ENCODE measurements at regions not wholly inside any gene's neighbourhood (a gene's known extent, or its start where the extent isn't known, plus 50 kb on each side); places are given as distances from the start of the nearest gene placed in this dataset.
"Not testable (repeated sequence)": the region's sequence is repeated elsewhere in the genome, so short reads cannot be mapped to it uniquely, and the experiment has no call there.

- not testable (repeated sequence) for DNase-seq (ENCODE audit: low spot score)
Measured at GRCh38 chr15:20289538-20290103, 252.0 kb downstream of the GOLGA6L6 start.

GRCh38 chr15:20288800-20289537, 252.6 kb downstream of the GOLGA6L6 start:
- DNase-seq (ENCODE audit: low spot score) = not testable (repeated sequence)

DNA sequence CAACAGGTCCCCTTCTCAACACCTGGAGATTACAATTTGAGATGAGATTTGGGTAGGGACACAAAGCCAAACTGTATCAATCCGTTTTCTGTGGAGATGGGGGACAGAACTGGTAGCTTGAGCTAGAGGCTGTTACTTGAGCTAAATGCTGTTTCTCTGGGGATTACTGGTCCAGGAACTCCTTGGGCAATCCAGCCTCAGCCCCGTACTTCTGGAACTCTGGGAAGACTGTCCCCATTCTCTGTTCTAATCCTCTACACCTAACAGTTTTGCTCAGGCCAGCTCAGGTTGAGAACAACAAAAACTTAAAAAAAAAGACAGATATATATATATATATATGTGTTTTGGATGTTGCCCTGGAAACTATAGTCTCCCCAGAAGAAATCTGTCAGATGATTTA, 255.0 kb downstream of the GOLGA6L6 start:
- not testable (repeated sequence) for DNase-seq (ENCODE audit: low spot score)

- DNase-seq (ENCODE audit: low spot score) = not testable (repeated sequence)
Measured at GRCh38 chr15:20285696-20286300, 255.8 kb downstream of the GOLGA6L6 start.

- DNase-seq (ENCODE audit: low spot score) = not testable (repeated sequence)
Measured at GRCh38 chr15:20284891-20285535, 256.6 kb downstream of the GOLGA6L6 start.

- DNase-seq (ENCODE audit: low spot score) = not testable (repeated sequence)
Measured at GRCh38 chr15:20283651-20284050, 257.9 kb downstream of the GOLGA6L6 start.

GRCh38 chr15:20282491-20282943, 259.1 kb downstream of the GOLGA6L6 start:
- DNase-seq (ENCODE audit: low spot score) = not testable (repeated sequence)

DNA sequence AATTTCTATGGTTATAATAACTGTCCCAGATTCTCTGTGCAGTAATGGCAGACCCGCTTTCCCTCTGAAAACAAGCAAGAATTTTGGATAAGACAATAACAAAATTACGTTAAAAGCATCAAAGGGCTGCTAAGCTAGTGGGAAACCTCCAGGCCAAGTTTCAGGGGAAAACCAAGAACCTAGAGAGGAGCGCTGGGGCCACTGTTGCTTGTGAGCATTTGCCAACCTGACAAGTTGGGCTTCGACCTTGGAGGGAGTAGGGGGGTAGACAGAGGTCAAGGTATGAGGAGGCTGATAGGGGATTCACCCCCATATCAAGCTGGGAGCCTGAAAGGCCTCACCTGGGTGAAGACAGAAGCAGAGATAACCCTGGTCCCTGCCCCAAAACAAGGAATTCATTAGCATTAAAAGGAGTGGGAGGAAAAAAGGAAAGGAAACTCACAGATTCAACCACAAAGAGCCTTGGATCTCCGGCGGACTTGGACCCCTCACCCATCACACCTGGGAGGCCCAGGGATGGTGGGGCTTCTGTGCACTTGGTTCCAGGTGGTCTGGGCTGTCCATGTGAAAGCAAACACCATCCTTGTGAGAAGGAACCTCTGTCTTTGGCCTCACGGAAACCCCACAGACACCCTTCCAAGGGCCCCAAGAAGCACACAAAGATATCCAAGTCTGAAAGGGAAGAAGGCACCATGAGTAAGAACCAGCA, 259.9 kb downstream of the GOLGA6L6 start:
- DNase-seq (ENCODE audit: low spot score) = not testable (repeated sequence)

GRCh38 chr15:20280933-20281463, 260.6 kb downstream of the GOLGA6L6 start:
- DNase-seq (ENCODE audit: low spot score) = no peak

GRCh38 chr15:20280141-20280932, 261.3 kb downstream of the GOLGA6L6 start:
- not testable (repeated sequence) for DNase-seq (ENCODE audit: low spot score)

DNA sequence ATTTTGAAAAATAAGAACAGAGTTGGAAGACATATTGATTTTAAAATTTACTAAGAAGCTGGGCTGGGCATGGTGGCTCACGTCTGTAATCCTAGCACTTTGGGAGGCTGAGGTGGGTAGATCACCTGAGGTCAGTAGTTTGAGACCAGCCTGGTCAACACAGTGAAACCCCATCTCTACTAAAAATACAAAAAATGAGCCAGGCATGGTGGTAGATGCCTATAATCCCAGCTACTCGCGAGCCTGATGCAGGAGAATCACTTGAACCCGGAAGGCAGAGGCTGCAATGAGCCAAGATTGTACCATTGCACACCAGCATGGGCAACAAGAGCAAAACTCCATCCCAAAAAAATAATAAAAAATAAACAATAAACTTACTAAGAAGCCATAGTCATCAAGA, 262.5 kb downstream of the GOLGA6L6 start:
- not testable (repeated sequence) for DNase-seq (ENCODE audit: low spot score)

GRCh38 chr15:20278376-20278775, 263.2 kb downstream of the GOLGA6L6 start:
- DNase-seq (ENCODE audit: low spot score) = not testable (repeated sequence)

DNA sequence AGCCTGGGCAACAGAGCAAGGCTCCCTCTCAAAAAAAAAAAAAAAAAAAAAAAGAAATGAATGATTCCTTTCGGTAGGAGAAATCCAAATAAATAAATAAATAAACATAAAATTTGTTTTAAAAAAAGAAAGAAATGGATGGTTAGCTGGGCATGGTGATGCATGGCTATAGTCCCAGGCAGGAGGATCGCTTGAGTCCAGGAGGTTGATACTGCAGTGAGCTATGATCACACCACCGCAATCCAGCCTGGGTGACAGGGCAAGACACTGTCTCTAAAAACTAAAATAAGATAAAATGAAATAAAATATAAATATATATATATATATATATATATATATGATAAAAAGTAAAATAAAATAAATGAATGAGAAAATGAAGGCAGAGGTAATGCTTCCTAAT, 264.1 kb downstream of the GOLGA6L6 start:
- not testable (repeated sequence) for DNase-seq (ENCODE audit: low spot score)

DNA sequence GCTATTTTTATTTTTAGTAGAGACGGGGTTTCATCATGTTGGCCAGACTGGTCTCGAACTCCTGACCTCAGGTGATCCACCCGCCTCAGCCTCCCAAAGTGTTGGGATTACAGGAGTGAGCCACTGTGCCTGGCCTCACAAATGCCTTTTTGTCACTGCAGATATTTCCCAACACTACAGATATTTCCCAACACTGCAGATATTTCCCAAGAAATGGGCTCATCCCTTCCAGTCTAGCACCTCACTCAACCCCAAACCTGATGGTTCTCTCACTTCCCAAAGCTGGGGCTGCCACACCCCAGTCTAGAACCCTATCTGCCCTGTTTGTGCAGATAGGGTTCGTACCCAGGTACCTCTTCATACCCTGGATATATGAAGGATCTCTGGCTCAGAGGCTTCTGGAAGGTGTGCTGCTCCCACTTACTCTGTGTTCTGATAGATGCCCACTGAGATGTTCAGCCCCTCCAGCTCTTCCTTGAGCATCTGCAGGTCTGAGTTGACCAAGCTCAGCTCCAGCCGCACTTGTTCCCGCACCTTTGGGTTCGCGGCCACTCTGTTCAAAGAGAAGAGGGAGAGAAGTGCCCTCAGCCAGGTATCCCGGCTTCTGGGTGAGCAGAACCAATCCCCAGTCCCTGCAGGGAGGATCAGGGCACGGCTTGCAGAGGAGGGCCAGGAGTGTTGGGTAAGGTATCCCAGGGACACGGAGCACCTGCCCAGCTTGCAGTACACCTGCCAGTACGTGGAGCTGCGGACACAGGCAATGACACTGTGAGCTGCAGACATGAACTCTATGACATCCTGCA, 265.1 kb downstream of the GOLGA6L6 start:
- DNase-seq (ENCODE audit: low spot score) = not testable (repeated sequence)

- DNase-seq (ENCODE audit: low spot score) = not testable (repeated sequence)
Measured at GRCh38 chr15:20275373-20275967, 266.1 kb downstream of the GOLGA6L6 start.

DNA sequence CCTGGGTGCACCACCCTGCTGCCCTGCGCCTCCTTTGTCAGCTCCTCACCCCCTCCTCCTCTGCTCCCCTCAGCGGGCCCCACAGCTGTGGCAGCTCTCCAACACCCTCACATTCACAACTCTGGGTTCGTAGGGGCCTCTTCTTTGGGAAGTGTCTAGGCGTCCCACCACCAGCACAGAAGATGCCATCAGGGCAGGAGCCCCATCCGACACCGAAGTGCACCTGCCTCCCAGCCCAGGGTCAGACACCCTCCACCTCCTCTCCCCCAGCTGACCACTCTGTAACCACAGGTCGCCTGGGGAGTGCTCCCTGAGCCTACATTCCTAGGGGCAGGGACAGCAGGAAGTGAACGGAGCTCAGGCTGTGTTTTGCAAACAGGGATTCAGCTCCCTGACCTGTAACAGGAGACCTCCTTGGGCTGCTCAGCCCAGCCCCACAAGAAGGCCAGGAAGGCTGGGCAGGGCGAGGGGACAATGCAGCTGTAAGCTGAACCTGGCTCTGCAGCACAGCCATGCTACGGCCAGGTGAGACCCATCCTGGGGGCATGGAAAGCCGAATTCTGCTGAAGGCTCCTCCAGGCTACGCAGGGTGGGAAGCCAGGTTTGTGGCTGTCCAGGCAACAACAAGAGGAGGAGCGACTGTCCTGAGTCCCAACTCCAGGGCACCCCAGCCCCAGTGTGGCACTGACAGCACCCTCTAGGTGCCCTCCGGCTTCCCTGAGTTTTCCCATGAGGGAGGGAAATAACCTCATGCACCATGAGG, 269.0 kb downstream of the GOLGA6L6 start:
- DNase-seq (ENCODE audit: low spot score) = peak; percentile 26

GRCh38 chr15:20271647-20272046, 270.0 kb downstream of the GOLGA6L6 start:
- DNase-seq (ENCODE audit: low spot score) = no peak

DNA sequence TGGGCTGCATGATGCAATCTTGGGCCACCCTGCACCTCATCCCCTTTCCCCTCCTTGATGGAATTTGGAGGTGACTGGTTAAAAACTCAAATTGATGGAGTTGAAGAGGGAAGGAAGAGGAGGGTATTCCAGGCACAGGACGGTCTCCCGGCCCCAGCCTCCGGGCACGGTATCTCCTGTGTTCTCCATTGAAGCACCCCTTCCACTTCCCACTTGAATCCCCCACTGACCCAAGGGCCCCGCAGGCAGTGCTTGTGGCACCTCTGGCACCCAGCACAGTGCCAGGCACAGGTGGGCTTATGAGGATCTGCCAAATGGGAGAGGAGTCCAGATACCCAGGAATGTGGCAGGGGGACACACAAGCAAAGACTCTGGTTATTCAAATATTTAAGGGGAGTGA, 271.6 kb downstream of the GOLGA6L6 start:
- DNase-seq (ENCODE audit: low spot score) = not testable (repeated sequence)

GRCh38 chr15:20267996-20268395, 273.6 kb downstream of the GOLGA6L6 start:
- not testable (repeated sequence) for DNase-seq (ENCODE audit: low spot score)

Data from iPS-NIHi11 (cell line).